K562 (cell line): ENCODE measurements at regions not wholly inside any gene's neighbourhood (a gene's known extent, or its start where the extent isn't known, plus 50 kb on each side); places are given as distances from the start of the nearest gene placed in this dataset.

Source experiments
- ATAC-seq: fragments of 200-7000 bp; cut with Tn5 transposase; 3 replicates; pipeline ENCODE4 v1.9.1; 2020; ENCODE audit warnings: moderate library complexity
- BruUV-seq: library from RNA; stranded (reverse); fragments of 400-500 nt; replicated peaks from 2 replicates; lab custom pipeline; 2021; lab: Mats Ljungman, UMichigan
- CTCF ChIA-PET: fragments of 300-600 bp; formaldehyde crosslinking; extraction: SDS; loops from one replicate; lab custom pipeline; 2021; ENCODE audit warnings: low intra/inter-chr PET ratio; lab: Yijun Ruan, JAX
- POLR2A ChIA-PET: fragments of 300-600, 350-650 bp; sonication (Branson Sonifier 250); formaldehyde crosslinking; extraction: SDS; loops from one replicate; lab custom pipeline; 2021; ENCODE audit warnings: antibody characterized with exemption, inconsistent platforms; lab: Yijun Ruan, JAX
- DNase-seq, 4 experiments: peaks; one replicate each; pipeline versions ENCODE4 v3.0.0 to v3.0.0-alpha.2; 2011 to 2018; ENCODE audit warnings: low spot score in 3 of 4, mixed read lengths in 3 of 4; ENCODE audit errors: extremely low read depth in 1 of 4
- FAIRE-seq: peaks from 2 replicates; lab custom pipeline; 2011; peaks lifted over from hg19 to GRCh38; lab: Jason Lieb, UNC
- H2AFZ ChIP-seq: 2 replicates; pipeline ENCODE4 v1.6.0; 2011; ENCODE audit warnings: low read depth, low read length, control low read depth, inconsistent platforms
- H3K27ac ChIP-seq: fragments of 200-600 bp; 3 replicates; pipeline ENCODE4 v1.8.0; 2011; ENCODE audit warnings: low read depth, mild to moderate bottlenecking, control low read depth, inconsistent platforms, low read length, moderate library complexity, mixed read lengths; ENCODE audit errors: extremely low read depth
- H3K27me3 ChIP-seq, 2 experiments: fragments of 300-600 bp in 1 of 2; 2 replicates in 1 of 2; 3 replicates in 1 of 2; pipeline versions ENCODE4 v1.6.0 to v1.8.0; 2011; ENCODE audit warnings: inconsistent platforms in 2 of 2, low read length in 2 of 2, mild to moderate bottlenecking in 1 of 2, mixed read lengths in 1 of 2, moderate library complexity in 1 of 2; ENCODE audit not compliant: control insufficient read depth in 2 of 2, insufficient read depth in 2 of 2
- H3K36me3 ChIP-seq: fragments of 300-600 bp; 3 replicates; pipeline ENCODE4 v1.8.0; 2011; ENCODE audit warnings: mild to moderate bottlenecking, low read length, inconsistent platforms; ENCODE audit not compliant: control insufficient read depth, insufficient read depth
- H3K4me1 ChIP-seq, 2 experiments: fragments of 200-600 bp in 1 of 2; replicated peaks in 1 of 2; 2 replicates in 1 of 2; 3 replicates in 1 of 2; pipeline versions ENCODE4 v1.5.1 to v1.8.0; 2011; ENCODE audit warnings: inconsistent platforms in 2 of 2, low read length in 2 of 2, mild to moderate bottlenecking in 1 of 2, mixed read lengths in 1 of 2, moderate library complexity in 1 of 2; ENCODE audit not compliant: control insufficient read depth in 2 of 2, insufficient read depth in 2 of 2
- H3K4me2 ChIP-seq: 2 replicates; pipeline ENCODE4 v1.6.1; 2011; ENCODE audit warnings: low read length, control low read depth, inconsistent platforms, mixed read lengths; ENCODE audit not compliant: insufficient read depth
- H3K4me3 ChIP-seq: fragments of 200-600 bp; sonication (generic), shearing (Covaris generic); 2 replicates; pipeline ENCODE4 v1.5.1; 2016; ENCODE audit warnings: control low read depth, inconsistent platforms
- H3K79me2 ChIP-seq: fragments of 200-600 bp; 3 replicates; pipeline ENCODE4 v1.8.0; 2011; ENCODE audit warnings: low read length, inconsistent platforms; ENCODE audit not compliant: control insufficient read depth, insufficient read depth
- H3K9ac ChIP-seq, 2 experiments: 2 replicates each; pipeline versions ENCODE4 v1.6.0 to v1.6.1; 2011; ENCODE audit warnings: low read depth in 2 of 2, low read length in 2 of 2, control low read depth in 1 of 2, inconsistent platforms in 1 of 2, mild to moderate bottlenecking in 1 of 2, mixed read lengths in 1 of 2; ENCODE audit not compliant: insufficient read depth in 1 of 2
- H3K9me1 ChIP-seq: one replicate; pipeline ENCODE4 v1.6.0; 2011; ENCODE audit warnings: inconsistent platforms, mild to moderate bottlenecking, low read length, moderate library complexity; ENCODE audit not compliant: control insufficient read depth, insufficient read depth
- H3K9me3 ChIP-seq: replicated peaks from 2 replicates; pipeline ENCODE4 v1.5.1; 2011; ENCODE audit warnings: low read depth, low read length, inconsistent platforms; ENCODE audit not compliant: control insufficient read depth, insufficient read depth
- H4K20me1 ChIP-seq: replicated peaks from 2 replicates; pipeline ENCODE4 v1.6.1; 2011; ENCODE audit warnings: low read length, inconsistent platforms, mixed read lengths; ENCODE audit not compliant: control insufficient read depth, insufficient read depth
- ARID3A ChIP-seq: IDR thresholded peaks from 2 replicates; pipeline ENCODE4 v1.6.1; 2012; ENCODE audit warnings: low read depth, low read length, improper control_type of control experiment, borderline replicate concordance
- ARID3B ChIP-seq: fragments of 250-450 bp; sonication (Bioruptor Pico); IDR thresholded peaks from 2 replicates; pipeline ENCODE4 v1.4.0; 2020; ENCODE audit warnings: borderline replicate concordance
- ATF4 ChIP-seq: fragments of 450-650 bp; formaldehyde crosslinking; IDR thresholded peaks from 2 replicates; pipeline ENCODE4 v1.4.0; 2022; ENCODE audit warnings: mild to moderate bottlenecking, moderate library complexity
- CBX5 ChIP-seq: IDR thresholded peaks from 2 replicates; pipeline ENCODE4 v1.6.1; 2014; ENCODE audit warnings: low read depth, borderline replicate concordance
- DEAF1 ChIP-seq: fragments of 450-650 bp; formaldehyde crosslinking; IDR thresholded peaks from 2 replicates; pipeline ENCODE4 v1.4.0; 2020; ENCODE audit warnings: mild to moderate bottlenecking, moderate library complexity
- GABPA ChIP-seq: fragments of 200-800 bp; sonication (Bioruptor generic); conservative IDR thresholded peaks from 2 replicates; pipeline ENCODE4 v1.6.1; 2016; ENCODE audit warnings: low read depth, missing genetic modification characterization, missing compliant biosample characterization
- HLTF ChIP-seq: fragments of 450-650 bp; IDR thresholded peaks from 2 replicates; pipeline ENCODE4 v1.6.1; 2016
- SRSF3 ChIP-seq: fragments of 200-400 bp; formaldehyde crosslinking; IDR thresholded peaks from 2 replicates; pipeline ENCODE4 v1.6.1; 2016; ENCODE audit warnings: mild to moderate bottlenecking, low read length, moderate library complexity; ENCODE audit not compliant: insufficient read depth
- ZBTB9 ChIP-seq: fragments of 450-650 bp; formaldehyde crosslinking; IDR thresholded peaks from 2 replicates; pipeline ENCODE4 v1.4.0; 2020; ENCODE audit warnings: mild to moderate bottlenecking, moderate library complexity
- ZNF239 ChIP-seq: fragments of 250-450 bp; sonication (Bioruptor Pico); IDR thresholded peaks from 2 replicates; pipeline ENCODE4 v1.4.0; 2020; ENCODE audit warnings: mild to moderate bottlenecking
- ZNF347 ChIP-seq: fragments of 450-650 bp; formaldehyde crosslinking; IDR thresholded peaks from 2 replicates; pipeline ENCODE4 v1.4.0; 2020; ENCODE audit warnings: low read depth, mild to moderate bottlenecking, moderate library complexity
- in situ Hi-C: fragments of 300-500 bp; cut with MboI; formaldehyde crosslinking; loops from 4 replicates; pipeline ENCODE4 v1.15.0; 2018; ENCODE audit warnings: inconsistent platforms, mixed read lengths
- intact Hi-C: fragments of 100-400 bp; cut with micrococcal nuclease; formaldehyde crosslinking; loops from 2 replicates; pipeline ENCODE4 v1.14.2; 2022
- TF ChIP-seq, protein P1 (sequence below): sonication (generic); formaldehyde crosslinking; IDR thresholded peaks from 2 replicates; pipeline ENCODE4 v1.8.1; 2022; ENCODE audit warnings: missing genetic modification reagents
- TF ChIP-seq, protein P2 (sequence below): fragments of 450-650 bp; conservative IDR thresholded peaks from 2 replicates; pipeline ENCODE4 v1.6.1; 2016; ENCODE audit warnings: missing genetic modification characterization, low read depth, mild to moderate bottlenecking, missing compliant biosample characterization, moderate library complexity

- no peak for DNase-seq
Measured at GRCh38 chr14:84670796-84671195, 859.1 kb upstream of the FLRT2 start.

More at GRCh38 chr14:84670796-84671195, 859.1 kb upstream of the FLRT2 start:
- H3K9me3 ChIP-seq = no peaks in the 10 kb centered on the region
- in situ Hi-C loops = no loop called here
- H3K4me2 ChIP-seq = no peak overlapping the region
- H3K79me2 ChIP-seq = no peaks in the 10 kb centered on the region
- H2AFZ ChIP-seq = no peak overlapping the region
- no peaks in the 10 kb centered on the region for H3K36me3 ChIP-seq
- FAIRE-seq (no peak), ATAC-seq (no peak)
- TF ChIP-seq SRSF3 = no peak
- no peak for TF ChIP-seq ZBTB9 (CRISPR knock-in tag)
- no peak for TF ChIP-seq ARID3A
- TF ChIP-seq ZNF239 = no peak
- TF ChIP-seq, protein P1, sequence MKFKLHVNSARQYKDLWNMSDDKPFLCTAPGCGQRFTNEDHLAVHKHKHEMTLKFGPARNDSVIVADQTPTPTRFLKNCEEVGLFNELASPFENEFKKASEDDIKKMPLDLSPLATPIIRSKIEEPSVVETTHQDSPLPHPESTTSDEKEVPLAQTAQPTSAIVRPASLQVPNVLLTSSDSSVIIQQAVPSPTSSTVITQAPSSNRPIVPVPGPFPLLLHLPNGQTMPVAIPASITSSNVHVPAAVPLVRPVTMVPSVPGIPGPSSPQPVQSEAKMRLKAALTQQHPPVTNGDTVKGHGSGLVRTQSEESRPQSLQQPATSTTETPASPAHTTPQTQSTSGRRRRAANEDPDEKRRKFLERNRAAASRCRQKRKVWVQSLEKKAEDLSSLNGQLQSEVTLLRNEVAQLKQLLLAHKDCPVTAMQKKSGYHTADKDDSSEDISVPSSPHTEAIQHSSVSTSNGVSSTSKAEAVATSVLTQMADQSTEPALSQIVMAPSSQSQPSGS (CRISPR knock-in tag) = no peak
- TF ChIP-seq ARID3B (CRISPR knock-in tag) = no peak
- no peak for TF ChIP-seq ATF4
- TF ChIP-seq ZNF347 (CRISPR knock-in tag) = no peak
- no peak for TF ChIP-seq GABPA (tag)
- no peak for TF ChIP-seq CBX5
- TF ChIP-seq, protein P2, sequence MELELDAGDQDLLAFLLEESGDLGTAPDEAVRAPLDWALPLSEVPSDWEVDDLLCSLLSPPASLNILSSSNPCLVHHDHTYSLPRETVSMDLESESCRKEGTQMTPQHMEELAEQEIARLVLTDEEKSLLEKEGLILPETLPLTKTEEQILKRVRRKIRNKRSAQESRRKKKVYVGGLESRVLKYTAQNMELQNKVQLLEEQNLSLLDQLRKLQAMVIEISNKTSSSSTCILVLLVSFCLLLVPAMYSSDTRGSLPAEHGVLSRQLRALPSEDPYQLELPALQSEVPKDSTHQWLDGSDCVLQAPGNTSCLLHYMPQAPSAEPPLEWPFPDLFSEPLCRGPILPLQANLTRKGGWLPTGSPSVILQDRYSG = no peak
- TF ChIP-seq HLTF = no peak
- TF ChIP-seq DEAF1 (CRISPR knock-in tag) = no peak
- no peak overlapping the region for H3K9ac ChIP-seq
- CTCF ChIA-PET = no interaction called here
- H3K4me3 ChIP-seq = no peak overlapping the region
- BruUV-seq = no TSS peak
- H3K9me1 ChIP-seq = no peaks in the 10 kb centered on the region
- no peaks in the 10 kb centered on the region for H3K27me3 ChIP-seq
- no peaks in the 10 kb centered on the region for H3K4me1 ChIP-seq
- intact Hi-C loops = no loop called here
- no peaks in the 10 kb centered on the region for H4K20me1 ChIP-seq
- POLR2A ChIA-PET = no interaction called here
- no peak overlapping the region for H3K27ac ChIP-seq
